Mesodermal cell (in vitro differentiated cells): ENCODE measurements at regions not wholly inside any gene's neighbourhood (a gene's known extent, or its start where the extent isn't known, plus 50 kb on each side); places are given as distances from the start of the nearest gene placed in this dataset.

ENCODE experiments used
- H3K27ac ChIP-seq: 2 replicates; pipeline ENCODE4 v1.7.0; 2013; ENCODE audit warnings: mild to moderate bottlenecking, low read depth, low read length, moderate library complexity; ENCODE audit not compliant: severe bottlenecking
- H3K36me3 ChIP-seq: 2 replicates; pipeline ENCODE4 v1.7.1; 2013; ENCODE audit warnings: mild to moderate bottlenecking, low read length, moderate library complexity; ENCODE audit not compliant: control insufficient read depth, insufficient read depth
- H3K4me1 ChIP-seq: one replicate; pipeline ENCODE4 v1.7.1; 2013; ENCODE audit warnings: mild to moderate bottlenecking, low read length; ENCODE audit not compliant: insufficient read depth, control insufficient read depth, poor library complexity, severe bottlenecking
- H3K4me3 ChIP-seq: 2 replicates; pipeline ENCODE4 v1.7.0; 2013; ENCODE audit warnings: low read length, control low read depth, mild to moderate bottlenecking; ENCODE audit not compliant: insufficient read depth, poor library complexity, severe bottlenecking; ENCODE audit errors: extremely low read depth
- H3K9me3 ChIP-seq: 2 replicates; pipeline ENCODE4 v1.7.1; 2013; ENCODE audit warnings: mild to moderate bottlenecking, low read length, moderate library complexity; ENCODE audit not compliant: control insufficient read depth
- WGBS, 2 experiments: methylation state at CpG; one replicate each; pipeline ENCODE4 v1.1.5; 2013; ENCODE audit warnings: missing lambda C conversion rate in 2 of 2; ENCODE audit not compliant: insufficient coverage in 2 of 2; 5-methylcytosine and 5-hydroxymethylcytosine counted together

DNA sequence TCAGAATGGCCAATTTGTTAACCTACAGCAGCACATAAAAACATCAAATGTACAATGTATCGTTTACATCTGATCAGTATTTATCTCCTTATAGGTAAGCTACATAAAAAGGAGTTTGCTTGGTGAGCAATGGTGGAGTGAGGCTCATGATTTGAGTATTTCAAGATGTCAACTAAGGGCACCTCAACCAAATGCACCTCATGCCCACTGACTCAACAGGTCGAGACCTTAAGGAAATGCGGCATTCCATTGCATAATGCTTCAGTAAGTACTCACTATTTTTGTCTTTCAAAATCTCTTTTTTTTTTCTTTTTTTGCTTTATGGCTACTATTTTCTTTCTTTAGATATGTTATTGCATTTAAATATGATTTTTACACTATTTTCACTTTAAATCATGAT is 181.0 kb upstream of the TLL1 start:
- Histone ChIP-seq H3K9me3 (no peaks in the 10 kb centered on the region), H3K27ac (no peak overlapping the region), H3K36me3 (no peaks in the 10 kb centered on the region), H3K4me3 (no peak overlapping the region), H3K4me1 (no peaks in the 10 kb centered on the region)
- WGBS, 2 experiments = no CpG with 5 or more reads among the region's 3 CpGs

- Histone ChIP-seq H3K27ac (no peak overlapping the region), H3K9me3 (no peaks in the 10 kb centered on the region), H3K4me3 (no peak overlapping the region), H3K4me1 (no peaks in the 10 kb centered on the region), H3K36me3 (no peaks in the 10 kb centered on the region)
- WGBS, 2 experiments = no CpG with 5 or more reads among the region's 2 CpGs
Observed at GRCh38 chr4:165698272-165698671, 174.8 kb upstream of the TLL1 start.

DNA sequence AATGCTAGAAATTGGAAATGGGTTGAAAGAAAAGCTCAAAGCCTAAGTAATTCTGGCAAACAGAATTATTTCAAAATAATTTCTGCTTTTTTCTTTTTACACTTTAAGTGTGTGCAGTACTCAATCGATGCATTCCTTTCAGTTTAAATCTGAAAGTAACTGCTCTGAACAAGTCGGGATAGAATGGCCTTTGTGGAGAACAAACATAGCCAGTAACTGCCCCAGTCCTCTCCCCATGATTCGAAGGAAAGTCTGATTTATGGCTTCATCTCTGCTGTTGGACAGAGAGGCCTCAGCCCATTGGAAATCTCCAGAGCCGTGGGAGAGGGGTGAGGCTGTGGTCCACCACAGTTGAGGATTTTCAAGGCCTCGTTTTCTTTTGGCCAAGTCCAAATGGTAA is 174.0 kb upstream of the TLL1 start:
- 100% methylated on average over 4 to 5 of the region's 5 CpGs for WGBS, 2 experiments
- no peak overlapping the region for H3K27ac ChIP-seq
- H3K36me3 ChIP-seq = no peaks in the 10 kb centered on the region
- H3K9me3 ChIP-seq = no peaks in the 10 kb centered on the region
- no peak overlapping the region for H3K4me3 ChIP-seq
- H3K4me1 ChIP-seq = no peaks in the 10 kb centered on the region

DNA sequence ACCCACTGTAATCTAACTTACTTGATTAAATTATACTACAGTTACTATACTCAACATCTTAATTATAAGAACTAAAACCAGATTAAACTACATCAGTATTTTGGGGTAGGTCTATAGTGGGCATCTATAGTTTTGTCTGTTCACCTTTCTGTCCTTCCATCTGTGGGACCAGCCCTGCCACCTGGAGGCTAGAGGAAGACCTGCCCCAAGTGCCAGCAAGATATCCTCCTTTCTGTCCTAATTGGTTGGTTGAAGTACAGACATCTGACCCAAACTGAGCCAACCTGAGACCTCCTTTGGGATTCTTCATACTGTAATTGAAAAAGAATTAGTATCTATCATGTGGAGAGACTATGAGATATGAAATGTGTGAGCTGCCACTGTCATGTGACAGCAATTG is 172.2 kb upstream of the TLL1 start:
- no peaks in the 10 kb centered on the region for H3K36me3 ChIP-seq
- H3K9me3 ChIP-seq = no peaks in the 10 kb centered on the region
- H3K4me3 ChIP-seq = no peak overlapping the region
- H3K27ac ChIP-seq = no peak overlapping the region
- no peaks in the 10 kb centered on the region for H3K4me1 ChIP-seq

DNA sequence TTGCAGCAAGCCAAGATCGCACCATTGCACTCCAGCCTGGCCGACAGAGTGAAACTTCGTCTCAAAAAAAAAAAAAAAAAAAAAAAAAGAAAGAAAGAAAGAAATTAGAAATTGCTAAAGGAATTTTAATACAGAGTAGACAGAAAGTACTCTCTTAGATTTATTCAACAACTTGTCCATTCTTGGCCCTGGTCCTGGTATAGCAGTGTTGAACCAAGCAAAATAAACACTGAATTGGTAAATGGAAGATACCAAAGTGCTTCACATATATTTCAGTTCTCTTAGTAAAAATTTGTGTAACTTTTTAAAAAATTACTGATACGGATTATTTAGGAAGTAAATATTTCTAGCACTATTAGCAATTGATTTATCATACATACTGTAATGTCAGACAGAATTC is 165.9 kb upstream of the TLL1 start:
- Histone ChIP-seq H3K4me3 (no peak overlapping the region), H3K4me1 (no peaks in the 10 kb centered on the region), H3K36me3 (no peaks in the 10 kb centered on the region), H3K27ac (no peak overlapping the region), H3K9me3 (no peaks in the 10 kb centered on the region)
- no CpG with 5 or more reads among the region's 4 CpGs for WGBS, 2 experiments

DNA sequence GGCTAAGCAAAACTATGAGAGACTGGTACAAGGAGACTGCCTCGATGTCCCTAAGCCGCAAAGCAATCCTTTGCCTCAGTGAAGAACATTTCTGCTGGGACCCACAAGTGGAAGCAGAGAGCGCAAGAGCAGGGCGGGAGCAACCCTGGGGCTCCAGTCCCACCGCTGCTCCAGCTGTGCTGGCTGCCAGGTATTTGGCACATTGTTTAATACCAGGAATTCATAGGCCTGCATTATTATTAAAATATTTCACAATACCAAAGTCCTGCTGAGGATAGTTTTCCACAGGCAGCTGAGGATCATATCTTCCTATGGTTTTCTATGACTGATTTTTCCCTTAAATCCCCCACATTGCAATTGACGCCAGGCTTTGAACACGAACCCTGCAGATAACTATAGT is 163.5 kb upstream of the TLL1 start:
- no peaks in the 10 kb centered on the region for H3K36me3 ChIP-seq
- no peak overlapping the region for H3K4me3 ChIP-seq
- H3K9me3 ChIP-seq = no peaks in the 10 kb centered on the region
- H3K27ac ChIP-seq = no peak overlapping the region
- 90 to 91% methylated on average over 4 to 6 of the region's 7 CpGs for WGBS, 2 experiments
- no peaks in the 10 kb centered on the region for H3K4me1 ChIP-seq

DNA sequence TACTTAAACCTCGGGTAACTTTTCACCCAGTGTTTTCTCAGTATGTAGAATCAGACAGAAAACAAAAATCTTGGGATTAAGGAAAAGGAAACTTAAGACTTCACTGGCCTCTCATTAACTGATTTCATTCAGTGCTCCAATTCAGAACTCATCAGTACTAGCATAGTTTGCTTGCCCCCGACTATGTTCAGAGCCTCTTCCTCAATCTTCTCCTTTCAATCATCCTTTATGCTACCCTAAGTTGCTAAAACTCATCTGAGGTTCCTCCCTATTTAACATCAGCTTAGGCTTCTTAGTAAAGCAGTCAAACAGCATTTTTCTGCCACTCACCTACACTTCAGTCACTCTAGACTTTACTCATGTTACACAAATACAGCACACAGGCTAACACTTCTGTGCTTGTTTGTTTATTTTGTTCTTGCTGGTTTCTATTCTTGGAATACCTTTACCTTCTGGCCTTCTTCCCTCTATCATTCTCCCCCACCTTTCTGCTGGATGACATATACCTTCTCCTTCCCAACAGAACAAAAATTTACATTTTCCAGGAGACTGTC is 163.0 kb upstream of the TLL1 start:
- Histone ChIP-seq H3K36me3 (no peaks in the 10 kb centered on the region), H3K9me3 (no peaks in the 10 kb centered on the region), H3K27ac (no peak overlapping the region), H3K4me3 (no peak overlapping the region), H3K4me1 (no peaks in the 10 kb centered on the region)
- 84 to 94% methylated on average over 2 of the region's 2 CpGs for WGBS, 2 experiments

GRCh38 chr4:165711436-165711835 is 161.6 kb upstream of the TLL1 start:
- Histone ChIP-seq H3K4me3 (no peak overlapping the region), H3K4me1 (no peaks in the 10 kb centered on the region), H3K9me3 (no peaks in the 10 kb centered on the region), H3K27ac (no peak overlapping the region), H3K36me3 (no peaks in the 10 kb centered on the region)
- WGBS, 2 experiments = 93 to 94% methylated on average over 3 to 4 of the region's 4 CpGs

- Histone ChIP-seq H3K4me3 (no peak overlapping the region), H3K36me3 (no peaks in the 10 kb centered on the region), H3K27ac (no peak overlapping the region), H3K4me1 (no peaks in the 10 kb centered on the region), H3K9me3 (no peaks in the 10 kb centered on the region)
- WGBS, 2 experiments = 96 to 100% methylated on average over 2 of the region's 2 CpGs
Observed at GRCh38 chr4:165711912-165712311, 161.1 kb upstream of the TLL1 start.

DNA sequence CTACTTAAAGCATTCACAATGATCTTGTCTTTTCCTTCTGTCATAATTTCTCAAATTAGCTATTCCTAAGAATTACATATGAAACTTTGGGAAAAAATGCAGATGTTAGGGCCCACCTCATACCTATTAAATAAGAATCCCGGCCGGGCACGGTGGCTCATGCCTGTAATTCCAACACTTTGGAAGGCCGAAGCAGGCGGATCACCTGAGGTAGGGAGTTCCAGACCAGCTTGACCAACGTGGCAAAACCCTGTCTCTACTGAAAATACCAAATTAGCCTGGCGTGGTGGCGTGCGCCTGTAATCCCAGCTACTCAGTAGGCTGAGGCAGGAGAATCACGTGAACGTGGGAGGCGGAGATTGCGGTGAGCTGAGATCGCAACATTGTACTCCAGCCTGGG is 158.4 kb upstream of the TLL1 start:
- no peaks in the 10 kb centered on the region for H3K9me3 ChIP-seq
- H3K27ac ChIP-seq = no peak overlapping the region
- H3K36me3 ChIP-seq = no peaks in the 10 kb centered on the region
- H3K4me1 ChIP-seq = no peaks in the 10 kb centered on the region
- WGBS, 2 experiments = 81 to 96% methylated on average over 6 to 11 of the region's 14 CpGs
- H3K4me3 ChIP-seq = no peak overlapping the region

DNA sequence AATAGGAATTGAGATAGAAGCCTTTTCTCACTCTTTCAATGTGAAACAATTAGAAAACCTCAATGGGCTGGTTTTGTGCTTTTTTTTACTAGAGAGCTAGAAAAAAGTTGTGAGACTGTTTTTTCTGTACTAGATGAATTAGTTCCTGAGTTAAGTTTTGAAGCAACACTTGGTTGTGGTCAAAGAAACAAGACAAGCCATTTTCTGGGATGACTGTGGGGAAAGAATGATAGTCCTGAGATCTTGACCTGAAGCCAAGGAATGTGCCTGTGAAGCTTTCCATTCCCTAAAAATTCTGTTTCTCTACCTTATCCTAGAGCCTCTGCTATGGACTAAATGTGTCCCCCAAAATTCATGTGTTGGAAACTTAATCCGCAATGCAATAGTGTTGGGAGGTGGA is 157.8 kb upstream of the TLL1 start:
- no peaks in the 10 kb centered on the region for H3K9me3 ChIP-seq
- no peaks in the 10 kb centered on the region for H3K4me1 ChIP-seq
- no peak overlapping the region for H3K27ac ChIP-seq
- no peak overlapping the region for H3K4me3 ChIP-seq
- WGBS, 2 experiments = 100% methylated on average over 1 of the region's 1 CpG; no CpG with 5 or more reads in 1 of the 2 experiments
- no peaks in the 10 kb centered on the region for H3K36me3 ChIP-seq
